K562 (cell line): ENCODE measurements at regions not wholly inside any gene's neighbourhood (a gene's known extent, or its start where the extent isn't known, plus 50 kb on each side); places are given as distances from the start of the nearest gene placed in this dataset.

Experiments used
- ATAC-seq: fragments of 200-7000 bp; cut with Tn5 transposase; 3 replicates; pipeline ENCODE4 v1.9.1; 2020; ENCODE audit warnings: moderate library complexity
- BruUV-seq: library from RNA; stranded (reverse); fragments of 400-500 nt; replicated peaks from 2 replicates; lab custom pipeline; 2021; lab: Mats Ljungman, UMichigan
- CTCF ChIA-PET: fragments of 300-600 bp; formaldehyde crosslinking; extraction: SDS; loops from one replicate; lab custom pipeline; 2021; ENCODE audit warnings: low intra/inter-chr PET ratio; lab: Yijun Ruan, JAX
- POLR2A ChIA-PET: fragments of 300-600, 350-650 bp; sonication (Branson Sonifier 250); formaldehyde crosslinking; extraction: SDS; loops from one replicate; lab custom pipeline; 2021; ENCODE audit warnings: antibody characterized with exemption, inconsistent platforms; lab: Yijun Ruan, JAX
- DNase-seq, 4 experiments: peaks; one replicate each; pipeline versions ENCODE4 v3.0.0 to v3.0.0-alpha.2; 2011 to 2018; ENCODE audit warnings: low spot score in 3 of 4, mixed read lengths in 3 of 4; ENCODE audit errors: extremely low read depth in 1 of 4
- FAIRE-seq: peaks from 2 replicates; lab custom pipeline; 2011; peaks lifted over from hg19 to GRCh38; lab: Jason Lieb, UNC
- H2AFZ ChIP-seq: 2 replicates; pipeline ENCODE4 v1.6.0; 2011; ENCODE audit warnings: low read depth, low read length, control low read depth, inconsistent platforms
- H3K27ac ChIP-seq: fragments of 200-600 bp; 3 replicates; pipeline ENCODE4 v1.8.0; 2011; ENCODE audit warnings: low read depth, mild to moderate bottlenecking, control low read depth, inconsistent platforms, low read length, moderate library complexity, mixed read lengths; ENCODE audit errors: extremely low read depth
- H3K27me3 ChIP-seq, 2 experiments: fragments of 300-600 bp in 1 of 2; 2 replicates in 1 of 2; 3 replicates in 1 of 2; pipeline versions ENCODE4 v1.6.0 to v1.8.0; 2011; ENCODE audit warnings: inconsistent platforms in 2 of 2, low read length in 2 of 2, mild to moderate bottlenecking in 1 of 2, mixed read lengths in 1 of 2, moderate library complexity in 1 of 2; ENCODE audit not compliant: control insufficient read depth in 2 of 2, insufficient read depth in 2 of 2
- H3K36me3 ChIP-seq: fragments of 300-600 bp; 3 replicates; pipeline ENCODE4 v1.8.0; 2011; ENCODE audit warnings: mild to moderate bottlenecking, low read length, inconsistent platforms; ENCODE audit not compliant: control insufficient read depth, insufficient read depth
- H3K4me1 ChIP-seq, 2 experiments: fragments of 200-600 bp in 1 of 2; replicated peaks in 1 of 2; 2 replicates in 1 of 2; 3 replicates in 1 of 2; pipeline versions ENCODE4 v1.5.1 to v1.8.0; 2011; ENCODE audit warnings: inconsistent platforms in 2 of 2, low read length in 2 of 2, mild to moderate bottlenecking in 1 of 2, mixed read lengths in 1 of 2, moderate library complexity in 1 of 2; ENCODE audit not compliant: control insufficient read depth in 2 of 2, insufficient read depth in 2 of 2
- H3K4me2 ChIP-seq: 2 replicates; pipeline ENCODE4 v1.6.1; 2011; ENCODE audit warnings: low read length, control low read depth, inconsistent platforms, mixed read lengths; ENCODE audit not compliant: insufficient read depth
- H3K4me3 ChIP-seq: fragments of 200-600 bp; sonication (generic), shearing (Covaris generic); 2 replicates; pipeline ENCODE4 v1.5.1; 2016; ENCODE audit warnings: control low read depth, inconsistent platforms
- H3K79me2 ChIP-seq: fragments of 200-600 bp; 3 replicates; pipeline ENCODE4 v1.8.0; 2011; ENCODE audit warnings: low read length, inconsistent platforms; ENCODE audit not compliant: control insufficient read depth, insufficient read depth
- H3K9ac ChIP-seq, 2 experiments: 2 replicates each; pipeline versions ENCODE4 v1.6.0 to v1.6.1; 2011; ENCODE audit warnings: low read depth in 2 of 2, low read length in 2 of 2, control low read depth in 1 of 2, inconsistent platforms in 1 of 2, mild to moderate bottlenecking in 1 of 2, mixed read lengths in 1 of 2; ENCODE audit not compliant: insufficient read depth in 1 of 2
- H3K9me1 ChIP-seq: one replicate; pipeline ENCODE4 v1.6.0; 2011; ENCODE audit warnings: inconsistent platforms, mild to moderate bottlenecking, low read length, moderate library complexity; ENCODE audit not compliant: control insufficient read depth, insufficient read depth
- H3K9me3 ChIP-seq: replicated peaks from 2 replicates; pipeline ENCODE4 v1.5.1; 2011; ENCODE audit warnings: low read depth, low read length, inconsistent platforms; ENCODE audit not compliant: control insufficient read depth, insufficient read depth
- H4K20me1 ChIP-seq: replicated peaks from 2 replicates; pipeline ENCODE4 v1.6.1; 2011; ENCODE audit warnings: low read length, inconsistent platforms, mixed read lengths; ENCODE audit not compliant: control insufficient read depth, insufficient read depth
- CBX1 ChIP-seq: sonication (generic); IDR thresholded peaks from 2 replicates; pipeline ENCODE4 v1.6.1; 2016; ENCODE audit warnings: antibody characterized with exemption, low read depth, mild to moderate bottlenecking
- CBX8 ChIP-seq: fragments of 200-600 bp; sonication (generic); IDR thresholded peaks from 2 replicates; pipeline ENCODE4 v1.6.1; 2012; ENCODE audit warnings: borderline replicate concordance, mixed run types, low read depth, mild to moderate bottlenecking, moderate library complexity, mixed read lengths, low read length, control low read depth, inconsistent platforms; ENCODE audit not compliant: poor library complexity, severe bottlenecking; ENCODE audit errors: extremely low read depth
- DEAF1 ChIP-seq: fragments of 450-650 bp; formaldehyde crosslinking; IDR thresholded peaks from 2 replicates; pipeline ENCODE4 v1.4.0; 2020; ENCODE audit warnings: mild to moderate bottlenecking, moderate library complexity
- DLX4 ChIP-seq: fragments of 250-450 bp; sonication (Bioruptor Pico); IDR thresholded peaks from 2 replicates; pipeline ENCODE4 v1.6.1; 2021; ENCODE audit warnings: mild to moderate bottlenecking
- ELF2 ChIP-seq: fragments of 250-450 bp; sonication (Bioruptor Pico); IDR thresholded peaks from 2 replicates; pipeline ENCODE4 v1.5.0; 2021; ENCODE audit warnings: mild to moderate bottlenecking
- HDAC1 ChIP-seq, 2 experiments: fragments of 450-650 bp; IDR thresholded peaks; 2 replicates each; pipeline ENCODE4 v1.6.1; 2016 to 2017; ENCODE audit warnings: inconsistent platforms in 1 of 2, mild to moderate bottlenecking in 1 of 2, moderate library complexity in 1 of 2
- HDAC8 ChIP-seq: fragments of 450-650 bp; IDR thresholded peaks from 2 replicates; pipeline ENCODE4 v1.6.1; 2016; ENCODE audit warnings: mild to moderate bottlenecking, missing genetic modification characterization, moderate library complexity, missing compliant biosample characterization
- KDM4B ChIP-seq, 2 experiments: fragments of 450-650 bp in 1 of 2; sonication (generic) in 1 of 2; IDR thresholded peaks; 2 replicates each; pipeline ENCODE4 v1.6.1; 2016 to 2017; ENCODE audit warnings: borderline replicate concordance in 2 of 2, antibody characterized with exemption in 1 of 2, low read depth in 1 of 2, mild to moderate bottlenecking in 1 of 2
- KLF6 ChIP-seq: fragments of 250-450 bp; sonication (Bioruptor Pico); IDR thresholded peaks from 2 replicates; pipeline ENCODE4 v1.4.0; 2020; ENCODE audit warnings: mild to moderate bottlenecking, moderate library complexity, borderline replicate concordance
- MCM7 ChIP-seq, 2 experiments: fragments of 450-650 bp; IDR thresholded peaks; 2 replicates each; pipeline ENCODE4 v1.6.1; 2016 to 2018
- NR2C1 ChIP-seq, 2 experiments: fragments of 450-650 bp; IDR thresholded peaks; 2 replicates each; pipeline ENCODE4 v1.6.1; 2017; ENCODE audit warnings: mild to moderate bottlenecking in 2 of 2, antibody characterized with exemption in 1 of 2, inconsistent platforms in 1 of 2, missing compliant biosample characterization in 1 of 2, missing genetic modification characterization in 1 of 2
- PHB ChIP-seq: fragments of 250-450 bp; sonication (Bioruptor Pico); IDR thresholded peaks from 2 replicates; pipeline ENCODE4 v1.5.0; 2021
- RAD51 ChIP-seq: fragments of 450-650 bp; IDR thresholded peaks from 2 replicates; pipeline ENCODE4 v1.7.1; 2016; ENCODE audit warnings: low read depth, mild to moderate bottlenecking, borderline replicate concordance
- SMAD2 ChIP-seq: fragments of 150-350 bp; IDR thresholded peaks from 2 replicates; pipeline ENCODE4 v1.6.1; 2014; ENCODE audit warnings: low read depth, mild to moderate bottlenecking, low read length
- THAP7 ChIP-seq: fragments of 250-450 bp; sonication (Bioruptor Pico); IDR thresholded peaks from 2 replicates; pipeline ENCODE4 v1.5.0; 2021
- XRCC3 ChIP-seq: fragments of 450-650 bp; IDR thresholded peaks from 2 replicates; pipeline ENCODE4 v1.6.1; 2017; ENCODE audit warnings: mild to moderate bottlenecking, moderate library complexity
- YBX1 ChIP-seq: fragments of 450-650 bp; IDR thresholded peaks from 2 replicates; pipeline ENCODE4 v1.7.1; 2016; ENCODE audit warnings: mild to moderate bottlenecking
- ZZZ3 ChIP-seq: fragments of 450-650 bp; IDR thresholded peaks from 2 replicates; pipeline ENCODE4 v1.6.1; 2016; ENCODE audit warnings: antibody characterized with exemption, mild to moderate bottlenecking, moderate library complexity
- WGBS: fragments of 100-300 bp; shearing (Covaris generic); methylation state at CpG from one replicate; pipeline ENCODE4 v1.1.6; 2016; ENCODE audit warnings: low coverage, mixed read lengths; ENCODE audit not compliant: insufficient coverage; ENCODE audit errors: missing lambda C conversion rate; 5-methylcytosine and 5-hydroxymethylcytosine counted together
- in situ Hi-C: fragments of 300-500 bp; cut with MboI; formaldehyde crosslinking; loops from 4 replicates; pipeline ENCODE4 v1.15.0; 2018; ENCODE audit warnings: inconsistent platforms, mixed read lengths
- intact Hi-C: fragments of 100-400 bp; cut with micrococcal nuclease; formaldehyde crosslinking; loops from 2 replicates; pipeline ENCODE4 v1.14.2; 2022

- in situ Hi-C loops = no loop called here
- no peak for FAIRE-seq
- H3K27me3 ChIP-seq = peaks cover 2 to 4% of the 10 kb centered on the region in 2 experiments; a peak in 1 of 5 replicates
- WGBS = 0% methylated on average over 2 of the region's 2 CpGs
- H3K79me2 ChIP-seq = no peaks in the 10 kb centered on the region
- H3K4me3 ChIP-seq = no peak overlapping the region
- no peak overlapping the region for H2AFZ ChIP-seq
- H3K36me3 ChIP-seq = no peaks in the 10 kb centered on the region
- no peaks in the 10 kb centered on the region for H3K9me3 ChIP-seq
- no peak for ATAC-seq
- BruUV-seq = no TSS peak
- H3K4me2 ChIP-seq = no peak overlapping the region
- TF ChIP-seq NR2C1 (IDR thresholded peaks at IDR 0.05) = no peak
- no peak for TF ChIP-seq NR2C1 (tag; IDR thresholded peaks at IDR 0.05)
- TF ChIP-seq HDAC1 (IDR thresholded peaks at IDR 0.05) = no peak
- no peak for TF ChIP-seq XRCC3
- no peak for TF ChIP-seq KDM4B (IDR thresholded peaks at IDR 0.05; ENCODE audit: borderline replicate concordance in 2 of 2, low read depth in 1 of 2)
- no peak for TF ChIP-seq KLF6 (CRISPR knock-in tag)
- TF ChIP-seq YBX1 = no peak
- no peak for TF ChIP-seq CBX8
- no peak for TF ChIP-seq PHB
- no peak for TF ChIP-seq THAP7 (CRISPR knock-in tag)
- TF ChIP-seq CBX1 = no peak
- no peak for TF ChIP-seq RAD51
- no peak for TF ChIP-seq MCM7 (IDR thresholded peaks at IDR 0.05)
- TF ChIP-seq ZZZ3 = no peak
- no peak for TF ChIP-seq HDAC8 (tag)
- no peak for TF ChIP-seq DLX4
- TF ChIP-seq DEAF1 (CRISPR knock-in tag) = no peak
- no peak for TF ChIP-seq SMAD2
- no peak for TF ChIP-seq ELF2 (CRISPR knock-in tag)
- no peak overlapping the region for H3K9ac ChIP-seq
- no peak overlapping the region for H3K27ac ChIP-seq
- no peaks in the 10 kb centered on the region for H3K9me1 ChIP-seq
- intact Hi-C loops = no loop called here
- POLR2A ChIA-PET = no interaction called here
- 0 out of 2 replicates have a peak, but pooled peaks cover 3% of the 10 kb centered on the region for H4K20me1 ChIP-seq
- no peaks in the 10 kb centered on the region for H3K4me1 ChIP-seq
- no peak for DNase-seq
- CTCF ChIA-PET = no interaction called here
Observed at GRCh38 chr2:177108890-177109289, 103.7 kb upstream of the HNRNPA3 start.
